ENCODE measurements at regions not wholly inside any gene's neighbourhood (a gene's known extent, or its start where the extent isn't known, plus 50 kb on each side); places are given as distances from the start of the nearest gene placed in this dataset.

DNA sequence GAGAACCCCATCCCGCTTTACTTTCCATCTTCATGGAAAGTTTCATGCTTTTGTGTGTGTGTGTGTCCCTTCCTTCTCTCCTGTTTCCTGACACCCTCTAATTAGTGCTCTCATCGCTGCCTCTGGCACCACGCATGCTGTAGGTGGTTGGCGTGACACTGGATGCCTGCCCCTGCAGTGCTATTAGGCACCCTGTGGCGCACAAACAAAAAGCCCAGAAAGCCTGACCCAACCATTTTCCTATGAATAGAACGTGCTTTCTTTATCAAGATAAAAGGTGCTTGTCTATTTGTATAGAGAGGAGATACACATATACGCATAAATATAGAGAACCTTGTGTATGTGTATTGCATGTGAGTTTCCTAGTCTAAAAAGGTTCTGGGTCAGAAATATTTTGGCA, 120.8 kb upstream of the CDCA7L start:
- H3K4me3 Mint-ChIP-seq, result no peak overlapping the region
- no peaks in the 10 kb centered on the region for H3K9me3 Mint-ChIP-seq
- TF ChIP-seq CTCF (IDR thresholded peaks at IDR 0.05), result no peak
- DNase-seq, result no peak
- H3K36me3 Mint-ChIP-seq (ENCODE audit: low read depth), result no peaks in the 10 kb centered on the region
- no peaks in the 10 kb centered on the region for H3K4me1 Mint-ChIP-seq
- no peak overlapping the region for H3K27ac Mint-ChIP-seq
- no peaks in the 10 kb centered on the region for H3K27me3 Mint-ChIP-seq (ENCODE audit: low read depth, poor library complexity)

GRCh38 chr7:22064816-22065215, 119.1 kb upstream of the CDCA7L start:
- Mint-ChIP-seq H3K4me1 (no peaks in the 10 kb centered on the region), H3K27me3 (ENCODE audit: low read depth, poor library complexity) (no peaks in the 10 kb centered on the region), H3K4me3 (no peak overlapping the region), H3K9me3 (no peaks in the 10 kb centered on the region), H3K36me3 (ENCODE audit: low read depth) (no peaks in the 10 kb centered on the region), H3K27ac (no peak overlapping the region)
- TF ChIP-seq CTCF (IDR thresholded peaks at IDR 0.05), result no peak
- no peak for DNase-seq

- Mint-ChIP-seq H3K9me3 (no peaks in the 10 kb centered on the region), H3K27me3 (ENCODE audit: low read depth, poor library complexity) (no peaks in the 10 kb centered on the region)
- TF ChIP-seq CTCF (IDR thresholded peaks at IDR 0.05), result no peak
These were observed 116.1 kb upstream of the CDCA7L start for GRCh38 chr7:22061775-22062174.

GRCh38 chr7:22060863-22061262, 115.2 kb upstream of the CDCA7L start:
- no peak for DNase-seq
- H3K4me1 Mint-ChIP-seq, result no peaks in the 10 kb centered on the region
- H3K27me3 Mint-ChIP-seq (ENCODE audit: low read depth, poor library complexity), result no peaks in the 10 kb centered on the region
- no peak overlapping the region for H3K27ac Mint-ChIP-seq
- H3K4me3 Mint-ChIP-seq, result no peak overlapping the region
- TF ChIP-seq CTCF (IDR thresholded peaks at IDR 0.05), result no peak
- peaks cover under 1% of the 10 kb centered on the region for H3K9me3 Mint-ChIP-seq
- H3K36me3 Mint-ChIP-seq (ENCODE audit: low read depth), result no peaks in the 10 kb centered on the region

More at GRCh38 chr7:22061775-22062174, 116.1 kb upstream of the CDCA7L start:
- no peak overlapping the region for H3K27ac Mint-ChIP-seq
- no peaks in the 10 kb centered on the region for H3K4me1 Mint-ChIP-seq
- DNase-seq, result no peak
- no peak overlapping the region for H3K4me3 Mint-ChIP-seq
- no peaks in the 10 kb centered on the region for H3K36me3 Mint-ChIP-seq (ENCODE audit: low read depth)

DNA sequence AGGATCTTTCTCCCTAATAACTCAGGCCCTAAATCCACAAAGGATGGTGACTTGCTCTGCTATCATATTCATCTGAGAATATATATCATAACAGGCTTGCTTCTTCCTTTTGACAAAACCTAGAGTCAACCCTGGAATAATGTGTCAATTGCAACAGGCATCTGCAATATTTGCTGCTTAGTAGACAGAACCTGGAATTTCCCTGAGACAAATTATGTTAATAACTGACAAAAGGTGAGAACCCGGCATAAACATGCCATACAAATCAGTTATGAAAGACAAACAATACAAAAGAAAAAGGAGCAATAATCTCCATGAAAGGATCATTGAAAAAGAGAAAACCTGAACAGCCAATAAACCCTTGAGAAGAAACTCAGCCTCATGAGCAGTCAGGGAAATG, 114.5 kb upstream of the CDCA7L start:
- Mint-ChIP-seq H3K36me3 (ENCODE audit: low read depth) (no peaks in the 10 kb centered on the region), H3K4me3 (no peak overlapping the region), H3K27ac (no peak overlapping the region), H3K9me3 (peaks cover 5% of the 10 kb centered on the region), H3K4me1 (no peaks in the 10 kb centered on the region), H3K27me3 (ENCODE audit: low read depth, poor library complexity) (no peaks in the 10 kb centered on the region)
- no peak for TF ChIP-seq CTCF (IDR thresholded peaks at IDR 0.05)
- DNase-seq, result no peak

DNA sequence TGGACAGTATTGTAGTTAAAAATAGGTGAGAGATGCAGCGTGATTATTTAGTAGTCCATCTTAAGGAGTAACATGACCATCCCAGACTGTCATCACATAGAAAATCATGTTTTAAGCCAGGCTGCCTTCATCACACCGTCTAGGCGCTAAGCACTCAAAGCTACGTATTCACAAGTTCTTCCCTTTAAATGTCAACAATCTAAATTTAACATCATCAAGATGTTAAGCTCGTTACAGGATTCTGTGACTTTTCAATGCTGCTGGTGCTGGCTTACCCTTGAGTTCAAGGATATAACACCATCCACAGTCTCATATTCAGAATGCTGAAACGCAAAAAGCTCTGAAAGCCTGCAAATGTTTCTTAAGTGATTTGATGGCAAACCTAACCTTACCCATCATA, 109.5 kb upstream of the CDCA7L start:
- no peaks in the 10 kb centered on the region for H3K36me3 Mint-ChIP-seq (ENCODE audit: low read depth)
- DNase-seq, result no peak
- peaks cover 5% of the 10 kb centered on the region for H3K9me3 Mint-ChIP-seq
- H3K27me3 Mint-ChIP-seq (ENCODE audit: low read depth, poor library complexity), result peaks cover 3% of the 10 kb centered on the region
- TF ChIP-seq CTCF (IDR thresholded peaks at IDR 0.05), result no peak
- no peak overlapping the region for H3K4me3 Mint-ChIP-seq
- H3K4me1 Mint-ChIP-seq, result peaks cover 41% of the 10 kb centered on the region
- no peak overlapping the region for H3K27ac Mint-ChIP-seq
